ENCODE measurements at regions not wholly inside any gene's neighbourhood (a gene's known extent, or its start where the extent isn't known, plus 50 kb on each side); places are given as distances from the start of the nearest gene placed in this dataset.

GRCh38 chr15:95520511-95520910 is 810.0 kb upstream of the NR2F2 start:
- DNase-seq = no peak
- no peaks in the 10 kb centered on the region for H3K79me2 ChIP-seq (ENCODE audit: insufficient read depth)
- H3K9me3 ChIP-seq = no peaks in the 10 kb centered on the region
- H2AFZ ChIP-seq (ENCODE audit: low read depth) = no peak overlapping the region
- ChIA-PET POLR2A (no interaction called here), CTCF (no interaction called here)
- TF ChIP-seq EZH2phosphoT487 (IDR thresholded peaks at IDR 0.05; ENCODE audit: borderline replicate concordance, low read depth) = no peak
- TF ChIP-seq, protein P1, sequence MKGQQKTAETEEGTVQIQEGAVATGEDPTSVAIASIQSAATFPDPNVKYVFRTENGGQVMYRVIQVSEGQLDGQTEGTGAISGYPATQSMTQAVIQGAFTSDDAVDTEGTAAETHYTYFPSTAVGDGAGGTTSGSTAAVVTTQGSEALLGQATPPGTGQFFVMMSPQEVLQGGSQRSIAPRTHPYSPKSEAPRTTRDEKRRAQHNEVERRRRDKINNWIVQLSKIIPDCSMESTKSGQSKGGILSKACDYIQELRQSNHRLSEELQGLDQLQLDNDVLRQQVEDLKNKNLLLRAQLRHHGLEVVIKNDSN (IDR thresholded peaks at IDR 0.05; ENCODE audit: borderline replicate concordance, low read depth) = no peak
- no peak for TF ChIP-seq PBX3 (IDR thresholded peaks at IDR 0.05)
- no peak for TF ChIP-seq NFIC (IDR thresholded peaks at IDR 0.05; ENCODE audit: borderline replicate concordance)
- H3F3A ChIP-seq (replicated peaks; ENCODE audit: insufficient read depth) = no peaks in the 10 kb centered on the region
- H3K27ac ChIP-seq (ENCODE audit: low read depth in 2 of 2, low read length in 1 of 2) = no peak overlapping the region
- no peaks in the 10 kb centered on the region for H3K9me2 ChIP-seq
- no peak overlapping the region for H3K4me3 ChIP-seq (ENCODE audit: low read depth in 2 of 2, low read length in 1 of 2)
- H3K4me1 ChIP-seq (ENCODE audit: control insufficient read depth in 1 of 2, insufficient read depth in 2 of 2, low read depth in 1 of 2, low read length in 1 of 2) = no peaks in the 10 kb centered on the region
- H4K20me1 ChIP-seq (ENCODE audit: insufficient read depth) = no peaks in the 10 kb centered on the region
- 3% methylated on average over 2 of the region's 2 CpGs for WGBS (ENCODE audit: low lambda C conversion rate)
- H3K4me2 ChIP-seq = no peak overlapping the region
- no peak overlapping the region for H3K9ac ChIP-seq
- no peaks in the 10 kb centered on the region for H3K36me3 ChIP-seq (replicated peaks in 1 of 2; ENCODE audit: control insufficient read depth in 1 of 2, insufficient read depth in 2 of 2, low read length in 1 of 2)
- H3K27me3 ChIP-seq (ENCODE audit: insufficient read depth) = no peaks in the 10 kb centered on the region

- WGBS (ENCODE audit: low lambda C conversion rate) = 27% methylated on average over 4 of the region's 4 CpGs
- H4K20me1 ChIP-seq (ENCODE audit: insufficient read depth) = no peaks in the 10 kb centered on the region
- no peaks in the 10 kb centered on the region for H3K36me3 ChIP-seq (replicated peaks in 1 of 2; ENCODE audit: control insufficient read depth in 1 of 2, insufficient read depth in 2 of 2, low read length in 1 of 2)
- TF ChIP-seq MEF2A (IDR thresholded peaks at IDR 0.05; ENCODE audit: borderline replicate concordance, low read depth) = no peak
- TF ChIP-seq FOXJ3 (CRISPR knock-in tag; IDR thresholded peaks at IDR 0.05) = no peak
- no peak for TF ChIP-seq FOSL2 (IDR thresholded peaks at IDR 0.05; ENCODE audit: borderline replicate concordance, low read depth)
- TF ChIP-seq, protein P2, sequence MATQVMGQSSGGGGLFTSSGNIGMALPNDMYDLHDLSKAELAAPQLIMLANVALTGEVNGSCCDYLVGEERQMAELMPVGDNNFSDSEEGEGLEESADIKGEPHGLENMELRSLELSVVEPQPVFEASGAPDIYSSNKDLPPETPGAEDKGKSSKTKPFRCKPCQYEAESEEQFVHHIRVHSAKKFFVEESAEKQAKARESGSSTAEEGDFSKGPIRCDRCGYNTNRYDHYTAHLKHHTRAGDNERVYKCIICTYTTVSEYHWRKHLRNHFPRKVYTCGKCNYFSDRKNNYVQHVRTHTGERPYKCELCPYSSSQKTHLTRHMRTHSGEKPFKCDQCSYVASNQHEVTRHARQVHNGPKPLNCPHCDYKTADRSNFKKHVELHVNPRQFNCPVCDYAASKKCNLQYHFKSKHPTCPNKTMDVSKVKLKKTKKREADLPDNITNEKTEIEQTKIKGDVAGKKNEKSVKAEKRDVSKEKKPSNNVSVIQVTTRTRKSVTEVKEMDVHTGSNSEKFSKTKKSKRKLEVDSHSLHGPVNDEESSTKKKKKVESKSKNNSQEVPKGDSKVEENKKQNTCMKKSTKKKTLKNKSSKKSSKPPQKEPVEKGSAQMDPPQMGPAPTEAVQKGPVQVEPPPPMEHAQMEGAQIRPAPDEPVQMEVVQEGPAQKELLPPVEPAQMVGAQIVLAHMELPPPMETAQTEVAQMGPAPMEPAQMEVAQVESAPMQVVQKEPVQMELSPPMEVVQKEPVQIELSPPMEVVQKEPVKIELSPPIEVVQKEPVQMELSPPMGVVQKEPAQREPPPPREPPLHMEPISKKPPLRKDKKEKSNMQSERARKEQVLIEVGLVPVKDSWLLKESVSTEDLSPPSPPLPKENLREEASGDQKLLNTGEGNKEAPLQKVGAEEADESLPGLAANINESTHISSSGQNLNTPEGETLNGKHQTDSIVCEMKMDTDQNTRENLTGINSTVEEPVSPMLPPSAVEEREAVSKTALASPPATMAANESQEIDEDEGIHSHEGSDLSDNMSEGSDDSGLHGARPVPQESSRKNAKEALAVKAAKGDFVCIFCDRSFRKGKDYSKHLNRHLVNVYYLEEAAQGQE (IDR thresholded peaks at IDR 0.05; ENCODE audit: low read depth, low read length) = no peak
- TF ChIP-seq ZBTB33 (IDR thresholded peaks at IDR 0.05; ENCODE audit: borderline replicate concordance, low read depth) = no peak
- TF ChIP-seq RFX5 (IDR thresholded peaks at IDR 0.05; ENCODE audit: low read length) = no peak
- no peak for TF ChIP-seq JUND (IDR thresholded peaks at IDR 0.05)
- TF ChIP-seq TAF1 (IDR thresholded peaks at IDR 0.05; ENCODE audit: borderline replicate concordance, low read depth, low read length) = no peak
- TF ChIP-seq RXRA (IDR thresholded peaks at IDR 0.05; ENCODE audit: borderline replicate concordance, low read depth) = no peak
- no peak for TF ChIP-seq RCOR1 (IDR thresholded peaks at IDR 0.05; ENCODE audit: low read length)
- TF ChIP-seq, protein P1 (IDR thresholded peaks at IDR 0.05; ENCODE audit: borderline replicate concordance, low read depth) = no peak
- TF ChIP-seq, protein P3, sequence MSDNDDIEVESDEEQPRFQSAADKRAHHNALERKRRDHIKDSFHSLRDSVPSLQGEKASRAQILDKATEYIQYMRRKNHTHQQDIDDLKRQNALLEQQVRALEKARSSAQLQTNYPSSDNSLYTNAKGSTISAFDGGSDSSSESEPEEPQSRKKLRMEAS (IDR thresholded peaks at IDR 0.05; ENCODE audit: low read depth) = no peak
- TF ChIP-seq NRF1 (IDR thresholded peaks at IDR 0.05; ENCODE audit: low read depth, low read length) = no peak
- no peak for TF ChIP-seq YY1 (IDR thresholded peaks at IDR 0.05; ENCODE audit: low read depth)
- no peak for TF ChIP-seq SMC3 (IDR thresholded peaks at IDR 0.05; ENCODE audit: low read depth, low read length)
- no peak for TF ChIP-seq ELF1 (IDR thresholded peaks at IDR 0.05)
- TF ChIP-seq CHD2 (IDR thresholded peaks at IDR 0.05; ENCODE audit: low read length, partially characterized antibody) = no peak
- H3K4me3 ChIP-seq (ENCODE audit: low read depth in 2 of 2, low read length in 1 of 2) = no peak overlapping the region
- ChIA-PET CTCF (no interaction called here), POLR2A (no interaction called here)
- no peak overlapping the region for H3K9ac ChIP-seq
- H3K79me2 ChIP-seq (ENCODE audit: insufficient read depth) = no peaks in the 10 kb centered on the region
- no peak overlapping the region for H2AFZ ChIP-seq (ENCODE audit: low read depth)
- H3K4me2 ChIP-seq = no peak overlapping the region
- H3K9me3 ChIP-seq = no peaks in the 10 kb centered on the region
- DNase-seq = no peak
- H3K27me3 ChIP-seq (ENCODE audit: insufficient read depth) = no peaks in the 10 kb centered on the region
- H3K9me2 ChIP-seq = no peaks in the 10 kb centered on the region
- no peaks in the 10 kb centered on the region for H3F3A ChIP-seq (replicated peaks; ENCODE audit: insufficient read depth)
- H3K4me1 ChIP-seq (ENCODE audit: control insufficient read depth in 1 of 2, insufficient read depth in 2 of 2, low read depth in 1 of 2, low read length in 1 of 2) = no peaks in the 10 kb centered on the region
- no peak overlapping the region for H3K27ac ChIP-seq (ENCODE audit: low read depth in 2 of 2, low read length in 1 of 2)
Observed at GRCh38 chr15:95520922-95521321, 809.6 kb upstream of the NR2F2 start.
